ENCODE measurements at regions not wholly inside any gene's neighbourhood (a gene's known extent, or its start where the extent isn't known, plus 50 kb on each side); places are given as distances from the start of the nearest gene placed in this dataset.

DNA sequence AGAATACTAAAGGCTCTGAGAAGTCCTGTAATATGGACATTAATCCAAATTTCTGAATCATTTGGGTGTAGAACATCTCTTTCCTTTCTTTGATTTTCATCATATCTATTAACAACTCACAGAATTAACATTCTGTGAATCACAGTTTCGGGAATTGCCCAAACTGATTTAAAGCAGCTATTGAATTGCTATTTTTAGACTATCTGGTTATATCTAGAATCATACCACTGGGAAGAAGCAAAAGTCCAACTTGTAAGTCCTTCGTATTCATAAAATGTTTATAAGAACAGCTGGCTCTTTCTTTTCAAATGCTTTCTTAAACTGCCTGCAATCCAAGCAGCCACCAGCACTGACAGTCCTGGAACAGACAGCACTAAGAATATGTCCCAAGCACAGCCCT lies 733.0 kb downstream of the NTRK3 start:
- DNase-seq (ENCODE audit: low read depth), result no peak
- H3K4me3 ChIP-seq (ENCODE audit: low read depth, low read length), result no peak overlapping the region
- TF ChIP-seq, protein P1, sequence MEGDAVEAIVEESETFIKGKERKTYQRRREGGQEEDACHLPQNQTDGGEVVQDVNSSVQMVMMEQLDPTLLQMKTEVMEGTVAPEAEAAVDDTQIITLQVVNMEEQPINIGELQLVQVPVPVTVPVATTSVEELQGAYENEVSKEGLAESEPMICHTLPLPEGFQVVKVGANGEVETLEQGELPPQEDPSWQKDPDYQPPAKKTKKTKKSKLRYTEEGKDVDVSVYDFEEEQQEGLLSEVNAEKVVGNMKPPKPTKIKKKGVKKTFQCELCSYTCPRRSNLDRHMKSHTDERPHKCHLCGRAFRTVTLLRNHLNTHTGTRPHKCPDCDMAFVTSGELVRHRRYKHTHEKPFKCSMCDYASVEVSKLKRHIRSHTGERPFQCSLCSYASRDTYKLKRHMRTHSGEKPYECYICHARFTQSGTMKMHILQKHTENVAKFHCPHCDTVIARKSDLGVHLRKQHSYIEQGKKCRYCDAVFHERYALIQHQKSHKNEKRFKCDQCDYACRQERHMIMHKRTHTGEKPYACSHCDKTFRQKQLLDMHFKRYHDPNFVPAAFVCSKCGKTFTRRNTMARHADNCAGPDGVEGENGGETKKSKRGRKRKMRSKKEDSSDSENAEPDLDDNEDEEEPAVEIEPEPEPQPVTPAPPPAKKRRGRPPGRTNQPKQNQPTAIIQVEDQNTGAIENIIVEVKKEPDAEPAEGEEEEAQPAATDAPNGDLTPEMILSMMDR (IDR thresholded peaks at IDR 0.05; ENCODE audit: insufficient read depth, low read depth, low read length), result no peak
- H3K27me3 ChIP-seq (ENCODE audit: control insufficient read depth, insufficient read depth, low read length), result no peaks in the 10 kb centered on the region
- CTCF ChIA-PET, result no interaction called here
- H3K36me3 ChIP-seq (ENCODE audit: control insufficient read depth, insufficient read depth, low read length), result no peaks in the 10 kb centered on the region
- POLR2A ChIA-PET, result no interaction called here

DNA sequence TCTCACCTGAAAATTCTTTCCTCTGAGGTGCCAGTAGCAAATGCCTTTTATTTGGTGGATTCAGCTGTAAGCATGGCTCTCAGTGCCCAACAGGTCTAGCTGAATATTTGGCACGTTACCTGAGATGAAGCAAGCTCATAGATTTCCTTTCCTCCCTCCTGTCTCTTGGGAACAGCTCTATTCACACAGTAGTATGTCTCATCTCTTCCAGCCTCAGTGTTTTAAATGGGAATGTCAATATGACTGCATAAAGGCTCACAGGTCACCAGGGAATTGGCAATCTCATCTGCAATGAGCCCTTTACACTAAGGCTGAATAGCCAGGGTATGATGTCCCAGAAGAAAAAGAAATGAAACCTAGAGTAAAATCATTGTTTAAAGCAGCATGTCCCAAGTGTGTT lies 733.5 kb downstream of the NTRK3 start:
- no peaks in the 10 kb centered on the region for H3K36me3 ChIP-seq (ENCODE audit: control insufficient read depth, insufficient read depth, low read length)
- ChIA-PET CTCF (no interaction called here), POLR2A (no interaction called here)
- no peak for DNase-seq (ENCODE audit: low read depth)
- H3K4me3 ChIP-seq (ENCODE audit: low read depth, low read length), result no peak overlapping the region
- TF ChIP-seq, protein P1 (IDR thresholded peaks at IDR 0.05; ENCODE audit: insufficient read depth, low read depth, low read length), result no peak
- H3K27me3 ChIP-seq (ENCODE audit: control insufficient read depth, insufficient read depth, low read length), result no peaks in the 10 kb centered on the region

DNA sequence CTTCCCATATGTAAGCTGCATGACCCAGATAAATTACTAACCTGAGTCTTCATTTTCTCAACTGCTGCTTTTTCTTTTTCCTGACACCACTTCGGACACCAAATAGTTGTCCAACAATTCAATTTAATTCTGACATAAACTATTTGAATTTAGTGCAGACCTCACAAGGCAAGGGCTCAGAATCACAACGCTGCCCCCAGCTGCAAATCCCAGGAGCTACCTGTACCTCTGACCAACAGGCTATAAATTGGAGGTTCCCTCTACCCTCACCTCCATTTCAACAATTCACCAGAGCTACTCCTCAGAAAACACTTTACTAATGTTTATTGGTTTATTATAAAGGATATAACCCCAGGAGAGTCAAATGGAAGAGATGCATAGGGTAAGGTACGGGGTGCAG lies 737.6 kb downstream of the NTRK3 start:
- ChIA-PET POLR2A (no interaction called here), CTCF (no interaction called here)
- TF ChIP-seq, protein P1 (IDR thresholded peaks at IDR 0.05; ENCODE audit: insufficient read depth, low read depth, low read length), result no peak

DNA sequence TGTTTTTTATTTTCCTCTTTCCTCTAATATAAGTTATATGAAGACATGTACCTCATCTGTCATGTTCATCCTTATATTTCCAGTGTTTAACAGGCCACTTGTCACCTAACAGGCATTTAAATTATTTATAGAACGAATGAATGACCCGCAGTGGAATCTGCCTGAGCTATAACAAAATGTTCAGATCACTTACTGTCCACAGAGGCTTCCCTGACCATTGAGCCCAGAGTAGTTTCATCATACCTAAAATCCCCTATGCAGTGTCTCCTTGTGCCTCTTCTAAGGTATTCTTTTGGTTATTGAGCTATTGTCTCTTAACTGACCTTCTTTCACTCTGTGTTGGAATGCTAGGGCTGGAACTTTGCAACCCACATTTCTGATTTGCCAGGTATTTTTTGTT lies 748.5 kb downstream of the NTRK3 start:
- TF ChIP-seq, protein P1 (IDR thresholded peaks at IDR 0.05; ENCODE audit: insufficient read depth, low read depth, low read length), result no peak
- no peak overlapping the region for H3K4me3 ChIP-seq (ENCODE audit: low read depth, low read length)
- CTCF ChIA-PET, result no interaction called here
- no peak for DNase-seq (ENCODE audit: low read depth)
- H3K27me3 ChIP-seq (ENCODE audit: control insufficient read depth, insufficient read depth, low read length), result no peaks in the 10 kb centered on the region
- POLR2A ChIA-PET, result no interaction called here
- H3K36me3 ChIP-seq (ENCODE audit: control insufficient read depth, insufficient read depth, low read length), result no peaks in the 10 kb centered on the region

More for the DNA sequence above, 737.6 kb downstream of the NTRK3 start:
- DNase-seq (ENCODE audit: low read depth), result no peak
- Histone ChIP-seq H3K36me3 (ENCODE audit: control insufficient read depth, insufficient read depth, low read length) (no peaks in the 10 kb centered on the region), H3K27me3 (ENCODE audit: control insufficient read depth, insufficient read depth, low read length) (no peaks in the 10 kb centered on the region), H3K4me3 (ENCODE audit: low read depth, low read length) (no peak overlapping the region)

DNA sequence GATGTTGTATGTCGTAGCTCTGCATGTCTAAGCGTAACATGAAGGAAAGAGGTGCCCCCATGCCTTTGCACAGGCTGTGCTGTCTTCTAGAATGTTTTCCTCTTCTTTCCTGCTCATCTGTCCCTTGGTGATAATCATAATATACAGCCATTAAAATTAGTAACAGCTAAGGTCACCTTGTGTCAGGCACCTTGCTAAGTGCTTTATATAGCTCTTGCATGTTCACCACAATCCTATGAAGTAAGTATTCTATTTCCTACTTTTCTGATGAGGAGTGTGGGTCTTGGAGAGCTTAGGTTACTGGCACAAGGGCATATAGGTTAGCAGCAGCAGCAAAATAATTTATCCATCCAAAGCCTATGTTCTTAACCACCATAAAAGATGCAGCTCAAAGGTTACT lies 754.4 kb downstream of the NTRK3 start:
- ChIA-PET CTCF (no interaction called here), POLR2A (no interaction called here)
- TF ChIP-seq, protein P1 (IDR thresholded peaks at IDR 0.05; ENCODE audit: insufficient read depth, low read depth, low read length), result no peak
- Histone ChIP-seq H3K36me3 (ENCODE audit: control insufficient read depth, insufficient read depth, low read length) (no peaks in the 10 kb centered on the region), H3K4me3 (ENCODE audit: low read depth, low read length) (no peak overlapping the region), H3K27me3 (ENCODE audit: control insufficient read depth, insufficient read depth, low read length) (no peaks in the 10 kb centered on the region)
- no peak for DNase-seq (ENCODE audit: low read depth)

Data from BJ (cell line).